ENCODE measurements at regions not wholly inside any gene's neighbourhood (a gene's known extent, or its start where the extent isn't known, plus 50 kb on each side); places are given as distances from the start of the nearest gene placed in this dataset.

DNA sequence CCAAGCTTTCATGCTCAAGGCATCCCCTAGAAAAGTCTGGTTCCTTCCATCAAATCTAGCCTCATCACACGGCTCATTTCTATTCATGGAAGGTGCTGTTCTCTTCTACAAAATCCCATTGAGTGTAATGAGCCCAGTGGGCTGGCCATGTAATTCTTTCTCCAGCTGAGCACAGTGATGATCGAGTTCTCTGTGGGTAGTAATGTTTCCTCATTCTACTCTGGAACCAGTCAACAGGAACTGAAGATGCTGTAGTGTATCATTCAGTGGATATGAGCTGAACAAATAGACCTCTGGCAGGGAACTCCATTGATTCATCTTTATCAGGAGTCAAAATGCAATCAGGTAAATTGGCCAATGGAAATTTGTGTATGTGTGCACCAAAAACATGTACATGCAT, 149.2 kb downstream of the LRRC70 start:
- Histone ChIP-seq H3K27ac (ENCODE audit: extremely low read depth, low read depth, low read length) (no peak overlapping the region), H3K9ac (ENCODE audit: insufficient read depth in 1 of 2, low read depth in 2 of 2, low read length in 2 of 2) (no peak overlapping the region; a peak in 1 of 4 replicates), H2AFZ (ENCODE audit: low read depth, low read length) (no peak overlapping the region), H3K27me3 (ENCODE audit: control insufficient read depth in 2 of 2, insufficient read depth in 2 of 2, low read length in 2 of 2) (no peaks in the 10 kb centered on the region), H3K79me2 (ENCODE audit: control insufficient read depth, insufficient read depth, low read length) (no peaks in the 10 kb centered on the region), H3K4me1 (replicated peaks in 1 of 2; ENCODE audit: control insufficient read depth in 2 of 2, insufficient read depth in 2 of 2, low read length in 2 of 2) (no peaks in the 10 kb centered on the region), H3K4me3 (no peak overlapping the region), H3K36me3 (ENCODE audit: control insufficient read depth, insufficient read depth, low read length) (no peaks in the 10 kb centered on the region), H4K20me1 (replicated peaks; ENCODE audit: control insufficient read depth, insufficient read depth, low read length) (no peaks in the 10 kb centered on the region), H3K4me2 (ENCODE audit: insufficient read depth, low read length) (no peak overlapping the region), H3K9me1 (ENCODE audit: control insufficient read depth, insufficient read depth, low read length) (no peaks in the 10 kb centered on the region), H3K9me3 (replicated peaks; ENCODE audit: control insufficient read depth, insufficient read depth, low read depth, low read length) (no peaks in the 10 kb centered on the region)
- POLR2A ChIA-PET, result interaction anchor here (1.6 kb wide), 1 partner anchor 9 kb away, joined by 4 read pairs; no protein-coding TSS in a partner anchor
- 3% methylated on average over 2 of the region's 2 CpGs for WGBS (ENCODE audit: insufficient coverage, low coverage, missing lambda C conversion rate)
- ATAC-seq (no peak), FAIRE-seq (no peak), DNase-seq (ENCODE audit: extremely low read depth in 1 of 4, low spot score in 3 of 4) (no peak)
- intact Hi-C loops (cut with micrococcal nuclease), result no loop called here
- TF ChIP-seq CEBPZ (IDR thresholded peaks at IDR 0.05; ENCODE audit: borderline replicate concordance, low read depth, low read length) (no peak), POLR2H (tag; IDR thresholded peaks at IDR 0.05; ENCODE audit: low read depth) (no peak)
- in situ Hi-C loops (cut with MboI), result no loop called here
- CTCF ChIA-PET (ENCODE audit: low intra/inter-chr PET ratio), result no interaction called here
- BruUV-seq (replicated peaks), result no TSS peak

GRCh38 chr5:62727184-62727583, 148.6 kb downstream of the LRRC70 start:
- intact Hi-C loops (cut with micrococcal nuclease), result no loop called here
- CTCF ChIA-PET (ENCODE audit: low intra/inter-chr PET ratio), result no interaction called here
- H3K4me2 ChIP-seq (ENCODE audit: insufficient read depth, low read length), result no peak overlapping the region
- H3K9me1 ChIP-seq (ENCODE audit: control insufficient read depth, insufficient read depth, low read length), result no peaks in the 10 kb centered on the region
- no peak overlapping the region for H3K4me3 ChIP-seq
- H4K20me1 ChIP-seq (replicated peaks; ENCODE audit: control insufficient read depth, insufficient read depth, low read length), result no peaks in the 10 kb centered on the region
- ATAC-seq, result no peak
- H3K27me3 ChIP-seq (ENCODE audit: control insufficient read depth in 2 of 2, insufficient read depth in 2 of 2, low read length in 2 of 2), result no peaks in the 10 kb centered on the region
- no peaks in the 10 kb centered on the region for H3K79me2 ChIP-seq (ENCODE audit: control insufficient read depth, insufficient read depth, low read length)
- POLR2A ChIA-PET, result interaction anchor here (1.5 to 1.6 kb wide), 2 partner anchors 9 to 12 kb away, joined by 3 to 4 read pairs; no protein-coding TSS in a partner anchor
- no peaks in the 10 kb centered on the region for H3K36me3 ChIP-seq (ENCODE audit: control insufficient read depth, insufficient read depth, low read length)
- H3K9ac ChIP-seq (ENCODE audit: insufficient read depth in 1 of 2, low read depth in 2 of 2, low read length in 2 of 2), result no peak overlapping the region
- in situ Hi-C loops (cut with MboI), result no loop called here
- FAIRE-seq, result no peak
- no peak overlapping the region for H3K27ac ChIP-seq (ENCODE audit: extremely low read depth, low read depth, low read length)
- no TSS peak for BruUV-seq (replicated peaks)
- H2AFZ ChIP-seq (ENCODE audit: low read depth, low read length), result no peak overlapping the region
- H3K9me3 ChIP-seq (replicated peaks; ENCODE audit: control insufficient read depth, insufficient read depth, low read depth, low read length), result no peaks in the 10 kb centered on the region
- WGBS (ENCODE audit: insufficient coverage, low coverage, missing lambda C conversion rate), result 0% methylated on average over 3 of the region's 3 CpGs
- no peak for DNase-seq (ENCODE audit: extremely low read depth in 1 of 4, low spot score in 3 of 4)
- H3K4me1 ChIP-seq (replicated peaks in 1 of 2; ENCODE audit: control insufficient read depth in 2 of 2, insufficient read depth in 2 of 2, low read length in 2 of 2), result no peaks in the 10 kb centered on the region
- TF ChIP-seq ZNF316 (IDR thresholded peaks at IDR 0.05) (peak; percentile 61), OTX1 (CRISPR knock-in tag; IDR thresholded peaks at IDR 0.05) (no peak), NKRF (IDR thresholded peaks at IDR 0.05; ENCODE audit: borderline replicate concordance) (no peak), EWSR1 (IDR thresholded peaks at IDR 0.05; ENCODE audit: borderline replicate concordance, low read depth, partially characterized antibody) (no peak), ZNF511 (CRISPR knock-in tag; IDR thresholded peaks at IDR 0.05) (no peak), MAFK (IDR thresholded peaks at IDR 0.05; ENCODE audit: low read length) (peak; percentile 67), NR2C1 (IDR thresholded peaks at IDR 0.05) (no peak), NR2C1 (tag; IDR thresholded peaks at IDR 0.05) (no peak), ZNF12 (CRISPR knock-in tag; IDR thresholded peaks at IDR 0.05) (no peak)

All from K562 (cell line).